Colonic mucosa (tissue), 4 donors: ENCODE measurements at regions not wholly inside any gene's neighbourhood (a gene's known extent, or its start where the extent isn't known, plus 50 kb on each side); places are given as distances from the start of the nearest gene placed in this dataset.
A peak's percentile ranks its signal among the peaks of the same experiment; 100 is the strongest.

Source experiments
- DNase-seq: peaks from one replicate; pipeline ENCODE4 v3.0.0-alpha.2; 2020
- H3K27ac ChIP-seq: fragments of 200-600 bp; one replicate; pipeline ENCODE4 v1.8.0; 2021
- H3K27me3 ChIP-seq: fragments of 200-600 bp; one replicate; pipeline ENCODE4 v1.8.0; 2021
- H3K36me3 ChIP-seq: fragments of 200-600 bp; one replicate; pipeline ENCODE4 v1.8.0; 2021
- H3K4me1 ChIP-seq: fragments of 200-600 bp; one replicate; pipeline ENCODE4 v1.8.0; 2021; ENCODE audit warnings: mild to moderate bottlenecking
- H3K4me3 ChIP-seq: fragments of 200-600 bp; one replicate; pipeline ENCODE4 v1.8.0; 2021
- H3K9ac ChIP-seq, 2 donors: one replicate each; pipeline ENCODE4 v1.7.0; 2013; ENCODE audit warnings: control low read depth in 2 of 2, low read depth in 2 of 2, low read length in 2 of 2
- H3K9me3 ChIP-seq: fragments of 200-600 bp; one replicate; pipeline ENCODE4 v1.8.0; 2021
- intact Hi-C: fragments of 100-400 bp; cut with DNase I; formaldehyde crosslinking; loops from one replicate; pipeline ENCODE4 v1.14.1; 2022
- TF ChIP-seq, protein P1 (sequence below): fragments of 200-600 bp; IDR thresholded peaks from one replicate; pipeline ENCODE4 v1.8.0; 2022; ENCODE audit warnings: antibody characterized with exemption, mild to moderate bottlenecking
- donor health status: healthy.
- donor health status: DM: no; HTN: no; CAD: no.
- donor health status: DM: no; HTN: no; CAD: no.

DNA sequence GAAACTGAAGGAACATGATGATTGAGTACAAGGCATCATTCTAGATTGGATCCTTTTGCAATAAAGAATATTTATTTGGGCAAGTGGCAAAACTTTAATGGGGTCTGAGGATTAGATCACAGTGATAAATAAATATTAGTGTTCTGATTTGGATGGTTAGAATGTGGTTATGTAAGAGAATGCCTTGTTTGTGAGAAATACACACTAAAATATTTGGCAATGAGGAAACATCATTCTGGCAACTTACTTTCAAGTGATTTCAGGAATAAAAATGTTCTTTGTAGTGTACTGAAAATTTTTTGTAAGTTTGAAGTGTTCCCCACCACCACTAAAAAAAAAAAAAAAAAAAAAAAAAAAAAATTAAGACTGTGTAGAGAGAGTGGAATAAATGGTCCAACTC lies 185.1 kb upstream of the NEBL start:
- Histone ChIP-seq H3K27me3 (no peaks in the 10 kb centered on the region), H3K36me3 (no peaks in the 10 kb centered on the region), H3K9me3 (no peaks in the 10 kb centered on the region), H3K27ac (no peak overlapping the region), H3K4me3 (no peak overlapping the region), H3K4me1 (no peaks in the 10 kb centered on the region), H3K9ac (no peak overlapping the region)
- intact Hi-C loops: no loop called here
- TF ChIP-seq, protein P1, sequence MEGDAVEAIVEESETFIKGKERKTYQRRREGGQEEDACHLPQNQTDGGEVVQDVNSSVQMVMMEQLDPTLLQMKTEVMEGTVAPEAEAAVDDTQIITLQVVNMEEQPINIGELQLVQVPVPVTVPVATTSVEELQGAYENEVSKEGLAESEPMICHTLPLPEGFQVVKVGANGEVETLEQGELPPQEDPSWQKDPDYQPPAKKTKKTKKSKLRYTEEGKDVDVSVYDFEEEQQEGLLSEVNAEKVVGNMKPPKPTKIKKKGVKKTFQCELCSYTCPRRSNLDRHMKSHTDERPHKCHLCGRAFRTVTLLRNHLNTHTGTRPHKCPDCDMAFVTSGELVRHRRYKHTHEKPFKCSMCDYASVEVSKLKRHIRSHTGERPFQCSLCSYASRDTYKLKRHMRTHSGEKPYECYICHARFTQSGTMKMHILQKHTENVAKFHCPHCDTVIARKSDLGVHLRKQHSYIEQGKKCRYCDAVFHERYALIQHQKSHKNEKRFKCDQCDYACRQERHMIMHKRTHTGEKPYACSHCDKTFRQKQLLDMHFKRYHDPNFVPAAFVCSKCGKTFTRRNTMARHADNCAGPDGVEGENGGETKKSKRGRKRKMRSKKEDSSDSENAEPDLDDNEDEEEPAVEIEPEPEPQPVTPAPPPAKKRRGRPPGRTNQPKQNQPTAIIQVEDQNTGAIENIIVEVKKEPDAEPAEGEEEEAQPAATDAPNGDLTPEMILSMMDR: no peak
- DNase-seq: no peak

DNA sequence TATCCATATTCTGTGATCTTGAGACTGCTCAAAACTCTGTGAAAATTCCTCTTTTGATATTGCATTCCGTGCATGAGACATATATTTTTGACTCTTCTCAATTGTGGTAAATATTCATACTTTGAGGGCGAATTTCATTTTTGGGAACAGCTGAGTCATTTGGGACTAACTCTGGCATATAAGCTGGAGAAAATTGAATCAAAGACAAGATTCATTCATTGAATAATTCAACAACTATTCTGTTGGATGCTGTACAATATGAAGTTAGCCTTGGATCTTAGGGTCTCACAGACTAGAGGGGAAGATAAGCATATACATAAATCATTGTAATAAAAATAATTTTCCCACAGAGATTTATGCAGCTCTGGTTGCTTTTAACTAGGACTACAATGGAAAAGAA lies 183.2 kb upstream of the NEBL start:
- Histone ChIP-seq H3K36me3 (no peaks in the 10 kb centered on the region), H3K4me3 (no peak overlapping the region), H3K9ac (no peak overlapping the region), H3K27ac (no peak overlapping the region), H3K27me3 (no peaks in the 10 kb centered on the region), H3K4me1 (no peaks in the 10 kb centered on the region), H3K9me3 (no peaks in the 10 kb centered on the region)
- DNase-seq: no peak
- intact Hi-C loops: no loop called here
- TF ChIP-seq, protein P1: no peak

DNA sequence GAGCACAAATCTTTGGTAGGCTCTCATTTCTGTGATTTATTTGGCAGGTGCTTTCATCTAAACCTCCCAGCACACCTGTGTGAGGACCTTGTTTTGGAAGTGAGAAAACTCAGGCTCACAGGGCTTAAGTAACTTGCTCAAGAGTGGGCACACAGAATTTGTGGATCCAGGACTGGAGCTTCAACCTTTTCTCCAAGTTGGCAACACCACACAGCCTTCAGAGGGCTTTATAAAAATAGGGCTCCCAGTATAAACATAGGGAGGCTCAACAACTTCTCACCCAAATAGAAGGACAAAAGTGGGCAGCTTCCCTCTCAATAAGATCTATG lies 182.2 kb upstream of the NEBL start:
- Histone ChIP-seq H3K27me3 (no peaks in the 10 kb centered on the region), H3K9ac (no peak overlapping the region), H3K27ac (no peak overlapping the region), H3K4me3 (no peak overlapping the region), H3K9me3 (no peaks in the 10 kb centered on the region), H3K36me3 (no peaks in the 10 kb centered on the region), H3K4me1 (no peaks in the 10 kb centered on the region)
- intact Hi-C loops: loop anchor here (2.0 to 5.0 kb wide), 2 partner anchors 190 to 413 kb away; no protein-coding TSS in a partner anchor
- TF ChIP-seq, protein P1: no peak
- DNase-seq: no peak

DNA sequence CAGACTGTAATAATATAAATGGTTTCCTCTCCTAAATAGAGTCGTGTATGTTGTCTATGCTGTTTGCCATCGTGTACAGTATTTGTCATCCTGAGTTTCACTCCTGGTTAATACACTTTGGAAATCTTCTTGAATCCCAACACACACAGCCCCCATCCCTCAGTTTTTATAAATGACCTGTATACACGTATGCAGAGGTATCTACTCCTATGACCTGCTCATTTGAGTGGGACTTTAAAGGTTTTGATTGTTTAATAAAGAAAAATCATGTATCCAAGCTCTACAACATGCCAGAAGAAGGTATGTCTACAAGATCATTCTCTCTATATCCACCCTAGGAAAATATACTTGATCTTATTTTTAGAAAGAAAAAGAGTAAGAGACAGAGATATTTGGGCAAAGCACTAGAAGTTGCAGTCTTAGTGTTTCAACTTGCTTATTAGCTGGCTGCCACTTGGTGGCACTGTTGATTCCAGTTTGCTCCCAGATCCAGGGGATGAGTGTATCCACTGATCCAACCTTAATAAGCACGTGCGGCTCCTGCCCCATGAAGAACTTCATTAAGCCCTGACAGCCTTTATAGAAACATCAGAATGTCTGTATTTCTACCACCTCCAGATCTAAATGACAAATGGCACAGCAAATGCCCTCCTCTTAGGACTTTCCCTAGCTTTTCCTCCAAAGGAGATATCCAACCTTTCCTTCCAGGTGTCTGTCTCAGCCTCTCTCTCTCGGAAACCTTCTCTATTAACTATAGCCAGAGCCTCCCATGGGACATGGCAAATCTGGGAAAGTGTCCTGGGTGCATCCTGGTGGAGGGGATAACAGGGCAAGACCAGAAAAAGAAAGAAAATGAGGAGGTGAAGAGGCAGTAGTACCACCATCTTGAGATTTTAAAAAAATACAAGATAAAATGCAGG lies 181.6 kb upstream of the NEBL start:
- no peak overlapping the region for H3K27ac ChIP-seq
- no peak overlapping the region for H3K4me3 ChIP-seq
- H3K9ac ChIP-seq: no peak overlapping the region
- no peaks in the 10 kb centered on the region for H3K9me3 ChIP-seq
- TF ChIP-seq, protein P1: peak; percentile 58
- intact Hi-C loops: loop anchor here (2.0 to 5.0 kb wide), 2 partner anchors 190 to 414 kb away; no protein-coding TSS in a partner anchor
- no peaks in the 10 kb centered on the region for H3K36me3 ChIP-seq
- H3K4me1 ChIP-seq: no peaks in the 10 kb centered on the region
- H3K27me3 ChIP-seq: no peaks in the 10 kb centered on the region
- peak; percentile 65 for DNase-seq

DNA sequence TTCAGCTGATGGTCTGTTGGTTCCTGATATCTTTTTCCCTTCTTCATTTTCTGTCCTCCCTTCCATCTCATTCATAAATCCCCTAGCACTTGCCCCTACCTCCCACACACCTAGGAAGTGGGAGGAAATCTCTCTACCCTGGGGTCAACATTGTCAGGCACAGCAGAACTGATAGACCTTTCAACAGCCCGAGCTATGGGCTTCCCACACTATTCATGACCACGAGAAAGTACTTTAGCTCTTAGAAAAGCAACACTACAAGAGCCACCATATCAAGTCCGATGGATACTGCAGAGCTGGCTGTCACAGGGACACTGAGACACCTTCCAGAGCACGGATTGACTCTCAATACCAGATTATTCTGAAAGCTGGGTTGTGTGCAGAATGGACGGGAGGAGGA lies 180.6 kb upstream of the NEBL start:
- H3K4me1 ChIP-seq: no peaks in the 10 kb centered on the region
- no peaks in the 10 kb centered on the region for H3K36me3 ChIP-seq
- intact Hi-C loops: loop anchor here (2.0 to 5.0 kb wide), 2 partner anchors 191 to 415 kb away; no protein-coding TSS in a partner anchor
- TF ChIP-seq, protein P1: no peak
- no peak overlapping the region for H3K27ac ChIP-seq
- H3K4me3 ChIP-seq: no peak overlapping the region
- no peaks in the 10 kb centered on the region for H3K27me3 ChIP-seq
- no peak overlapping the region for H3K9ac ChIP-seq
- no peaks in the 10 kb centered on the region for H3K9me3 ChIP-seq
- no peak for DNase-seq
